Astrocyte of the spinal cord (primary cell): ENCODE measurements at regions not wholly inside any gene's neighbourhood (a gene's known extent, or its start where the extent isn't known, plus 50 kb on each side); places are given as distances from the start of the nearest gene placed in this dataset.

Experiments used
- DNase-seq: peaks from one replicate; pipeline ENCODE4 v3.0.0; 2011; ENCODE audit warnings: low read depth, low spot score
- H3K4me3 ChIP-seq: 2 replicates; pipeline ENCODE4 v1.5.1; 2011; ENCODE audit warnings: low read depth, mild to moderate bottlenecking, low read length, moderate library complexity
- CTCF ChIP-seq: IDR thresholded peaks from 2 replicates; pipeline ENCODE4 v1.5.1; 2012; ENCODE audit warnings: low read depth, mild to moderate bottlenecking, low read length, inconsistent platforms
- in situ Hi-C: cut with HindIII; loops from 2 replicates; pipeline ENCODE4 v1.10.0; 2017; ENCODE audit warnings: low sequenced_read_pairs

DNA sequence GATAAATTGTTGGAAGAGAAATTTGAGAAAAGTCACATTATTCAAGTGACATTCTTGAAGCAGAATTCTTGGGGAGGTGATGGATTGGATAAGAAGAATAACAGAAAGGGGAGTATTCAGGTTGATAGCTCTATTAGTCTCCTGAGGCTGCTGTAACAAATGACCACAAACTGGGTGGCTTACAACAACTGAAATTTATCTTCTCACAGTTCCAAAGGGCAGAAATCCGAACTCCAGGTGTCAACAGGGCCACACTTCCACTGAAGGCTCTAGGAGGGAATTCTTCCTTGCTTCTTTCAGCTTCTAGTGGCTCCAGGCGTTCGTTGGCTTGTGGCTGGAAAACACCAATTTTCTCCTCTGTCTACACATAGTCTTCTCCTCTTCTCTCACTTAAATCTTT lies 99.8 kb downstream of the TES start:
- H3K4me3 ChIP-seq = no peak overlapping the region
- in situ Hi-C loops = no loop called here
- DNase-seq = no peak
- TF ChIP-seq CTCF = no peak

- in situ Hi-C loops = no loop called here
- DNase-seq = no peak
- no peak overlapping the region for H3K4me3 ChIP-seq
- TF ChIP-seq CTCF = no peak
These were observed 100.9 kb downstream of the TES start for GRCh38 chr7:116311259-116311658.

DNA sequence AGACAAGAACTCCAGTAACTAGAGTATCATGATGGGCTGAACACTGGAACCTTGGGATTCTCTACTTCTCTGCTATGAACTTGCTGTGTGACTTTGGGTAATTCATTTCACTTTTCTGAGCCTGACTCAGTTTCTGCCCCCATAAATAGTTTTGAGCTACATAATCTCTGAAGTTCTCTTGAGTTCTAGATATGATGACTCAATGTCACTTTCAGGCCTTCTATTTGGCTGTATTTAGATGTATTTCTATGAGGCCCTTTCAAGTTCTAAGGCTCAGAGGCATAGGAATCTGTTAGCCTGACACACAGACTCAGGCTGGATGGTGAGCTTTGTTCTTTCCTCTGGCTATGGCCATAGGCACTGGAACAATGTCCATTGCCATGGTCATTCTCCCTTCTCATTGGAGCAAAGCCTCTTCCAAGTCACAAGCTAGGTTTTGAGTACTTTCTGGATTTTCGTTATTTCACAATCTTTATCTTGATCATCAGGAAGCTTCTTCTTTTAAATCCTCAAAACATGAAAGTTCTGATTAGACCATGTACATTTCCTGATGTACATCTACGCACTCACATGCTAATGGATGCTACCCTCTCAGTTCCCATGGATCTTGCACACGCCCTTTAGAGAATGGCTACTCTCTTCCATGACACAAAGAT lies 101.6 kb downstream of the TES start:
- in situ Hi-C loops = no loop called here
- no peak overlapping the region for H3K4me3 ChIP-seq
- no peak for DNase-seq
- no peak for TF ChIP-seq CTCF

DNA sequence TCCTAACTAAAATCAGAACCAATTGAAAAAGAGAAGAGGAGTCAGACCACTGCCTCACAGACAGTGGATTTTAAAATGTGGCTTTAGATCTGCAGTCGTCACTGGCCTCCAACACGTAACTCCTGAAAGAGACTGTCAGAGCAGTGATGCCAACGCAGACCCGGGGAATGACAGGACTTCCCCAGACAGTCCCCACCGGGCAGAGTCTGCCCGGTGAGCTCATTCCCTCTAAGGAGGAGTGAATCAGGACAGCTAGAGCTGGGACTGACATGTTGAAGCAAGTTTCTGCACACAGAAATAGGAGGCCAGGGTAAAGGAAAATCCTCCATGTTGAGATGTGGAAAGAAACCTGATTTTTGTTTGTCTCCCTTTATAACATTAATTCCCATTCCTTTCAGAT lies 105.0 kb downstream of the TES start:
- in situ Hi-C loops = no loop called here
- no peak for TF ChIP-seq CTCF
- peak; percentile 67 for DNase-seq
- no peak overlapping the region for H3K4me3 ChIP-seq

GRCh38 chr7:116315803-116316202 lies 105.5 kb downstream of the TES start:
- in situ Hi-C loops = no loop called here
- DNase-seq = no peak
- TF ChIP-seq CTCF = no peak
- H3K4me3 ChIP-seq = no peak overlapping the region

DNA sequence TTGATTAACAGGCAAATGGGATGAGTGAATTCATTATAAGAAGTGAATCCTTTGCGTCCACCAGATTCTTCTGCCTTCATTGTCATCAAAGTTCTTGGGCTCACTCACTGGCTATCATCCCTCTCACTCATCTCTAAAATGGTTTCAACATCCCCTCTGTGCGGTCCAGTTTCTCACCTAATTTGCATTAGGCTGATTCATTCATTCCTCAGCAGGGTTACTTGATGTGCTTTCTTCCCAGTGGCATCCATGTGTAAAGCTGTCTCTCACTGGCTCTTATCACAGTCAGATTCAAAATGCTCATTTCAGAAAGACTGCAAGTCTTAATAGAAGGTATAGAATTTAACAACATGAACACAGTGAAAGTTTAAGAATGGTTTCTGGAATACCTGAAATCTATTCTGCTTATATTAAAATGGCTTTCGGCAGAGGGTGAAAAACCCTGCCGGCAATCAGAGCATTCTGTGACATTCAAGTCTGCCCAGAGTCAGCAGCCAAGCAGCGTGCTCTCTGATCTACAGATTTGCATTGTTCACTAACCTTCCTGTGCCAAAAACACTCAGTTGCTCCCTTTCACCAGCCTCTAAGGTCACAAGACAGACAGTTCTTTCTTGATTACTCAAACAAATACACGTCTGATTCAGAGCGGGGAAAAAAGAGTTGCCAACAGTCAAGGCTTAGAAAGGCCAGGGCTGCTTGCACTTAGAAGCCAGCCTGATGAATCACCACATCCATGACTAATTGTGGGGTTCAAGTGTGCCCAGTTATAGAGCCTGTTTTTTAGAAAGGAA lies 106.7 kb downstream of the TES start:
- no peak for TF ChIP-seq CTCF
- H3K4me3 ChIP-seq = no peak overlapping the region
- DNase-seq = peak; percentile 98
- in situ Hi-C loops = no loop called here
